HepG2 (cell line): ENCODE measurements at regions not wholly inside any gene's neighbourhood (a gene's known extent, or its start where the extent isn't known, plus 50 kb on each side); places are given as distances from the start of the nearest gene placed in this dataset.
A peak's percentile ranks its signal among the peaks of the same experiment; 100 is the strongest.

Experiments
- ATAC-seq: fragments of 200-7000 bp; cut with Tn5 transposase; 3 replicates; pipeline ENCODE4 v1.9.1; 2020; ENCODE audit warnings: mild to moderate bottlenecking, moderate library complexity
- BruUV-seq: library from RNA; stranded (reverse); fragments of 400-500 nt; replicated peaks from 2 replicates; lab custom pipeline; 2021; lab: Mats Ljungman, UMichigan
- CTCF ChIA-PET: fragments of 300-600 bp; formaldehyde crosslinking; extraction: SDS; loops from one replicate; lab custom pipeline; 2021; ENCODE audit warnings: low total read pairs, inconsistent platforms, low intra/inter-chr PET ratio; lab: Yijun Ruan, JAX
- POLR2A ChIA-PET: fragments of 350-600 bp; sonication (Branson Sonifier 250); formaldehyde crosslinking; loops from one replicate; lab custom pipeline; 2020; ENCODE audit warnings: antibody characterized with exemption, inconsistent platforms; lab: Yijun Ruan, JAX
- DNase-seq: peaks from one replicate; pipeline ENCODE4 v3.0.0-alpha.2; 2015; ENCODE audit warnings: low spot score
- FAIRE-seq: peaks from 3 replicates; lab custom pipeline; 2011; peaks lifted over from hg19 to GRCh38; lab: Jason Lieb, UNC
- H2AFZ ChIP-seq: one replicate; pipeline ENCODE4 v1.6.1; 2011; ENCODE audit warnings: low read length, inconsistent platforms
- H3K27ac ChIP-seq: fragments of 300-600 bp; 3 replicates; pipeline ENCODE4 v1.8.0; 2011; ENCODE audit warnings: mixed run types, mild to moderate bottlenecking, mixed read lengths, low read length, inconsistent platforms; ENCODE audit not compliant: insufficient read depth; ENCODE audit errors: extremely low read length
- H3K27me3 ChIP-seq, 2 experiments: fragments of 200-600 bp in 1 of 2; 2 replicates in 1 of 2; 3 replicates in 1 of 2; pipeline versions ENCODE4 v1.6.0 to v1.8.0; 2011; ENCODE audit warnings: low read length in 2 of 2, mild to moderate bottlenecking in 2 of 2, moderate library complexity in 2 of 2, inconsistent platforms in 1 of 2; ENCODE audit not compliant: insufficient read depth in 2 of 2, control insufficient read depth in 1 of 2
- H3K36me3 ChIP-seq, 2 experiments: fragments of 200-600 bp in 1 of 2; replicated peaks in 1 of 2; 2 replicates in 1 of 2; 3 replicates in 1 of 2; pipeline versions ENCODE4 v1.5.1 to v1.8.0; 2011; ENCODE audit warnings: low read length in 2 of 2, inconsistent platforms in 1 of 2; ENCODE audit not compliant: insufficient read depth in 2 of 2, control insufficient read depth in 1 of 2
- H3K4me1 ChIP-seq: 2 replicates; pipeline ENCODE4 v1.5.1; 2012; ENCODE audit warnings: low read length, inconsistent platforms; ENCODE audit not compliant: insufficient read depth
- H3K4me2 ChIP-seq: 2 replicates; pipeline ENCODE4 v1.6.0; 2011; ENCODE audit warnings: low read depth, low read length, inconsistent platforms
- H3K4me3 ChIP-seq, 3 experiments: fragments of 200-600 bp in 1 of 3; sonication (generic), shearing (Covaris generic) in 1 of 3; replicated peaks in 1 of 3; 2 replicates each; pipeline ENCODE4 v1.5.1; 2011 to 2016; ENCODE audit warnings: low read length in 3 of 3, inconsistent platforms in 2 of 3, low read depth in 2 of 3, mild to moderate bottlenecking in 2 of 3, control low read depth in 1 of 3, mixed read lengths in 1 of 3; ENCODE audit not compliant: insufficient read depth in 1 of 3
- H3K79me2 ChIP-seq: one replicate; pipeline ENCODE4 v1.6.1; 2011; ENCODE audit warnings: low read length, inconsistent platforms; ENCODE audit not compliant: insufficient read depth
- H3K9ac ChIP-seq: 2 replicates; pipeline ENCODE4 v1.6.0; 2011; ENCODE audit warnings: mild to moderate bottlenecking, low read depth, low read length, inconsistent platforms; ENCODE audit not compliant: insufficient read depth
- H3K9me3 ChIP-seq: 2 replicates; pipeline ENCODE4 v1.5.1; 2012; ENCODE audit warnings: mild to moderate bottlenecking, low read length
- H4K20me1 ChIP-seq: 2 replicates; pipeline ENCODE4 v1.6.0; 2011; ENCODE audit warnings: inconsistent platforms, mild to moderate bottlenecking, low read length, moderate library complexity; ENCODE audit not compliant: insufficient read depth
- KLF6 ChIP-seq: IDR thresholded peaks from 2 replicates; pipeline ENCODE4 v1.8.0; 2016; ENCODE audit warnings: missing biosample characterization, missing genetic modification reagents
- NFE2 ChIP-seq: sonication (generic); formaldehyde crosslinking; IDR thresholded peaks from 2 replicates; pipeline ENCODE4 v1.4.0; 2020; ENCODE audit warnings: missing genetic modification reagents
- NFRKB ChIP-seq: fragments of 450-650 bp; IDR thresholded peaks from 2 replicates; pipeline ENCODE4 v1.6.1; 2017
- POLR2A ChIP-seq, 2 experiments: IDR thresholded peaks; 2 replicates each; pipeline ENCODE4 v1.6.1; 2011; ENCODE audit warnings: low read depth in 2 of 2, low read length in 2 of 2, mild to moderate bottlenecking in 1 of 2, moderate library complexity in 1 of 2; ENCODE audit not compliant: insufficient read depth in 1 of 2
- TBP ChIP-seq: sonication (generic); formaldehyde crosslinking; IDR thresholded peaks from 2 replicates; pipeline ENCODE4 v1.5.0; 2020; ENCODE audit warnings: missing genetic modification reagents
- WGBS: methylation state at CpG from one replicate; pipeline ENCODE4 v1.1.6; 2017; ENCODE audit warnings: low lambda C conversion rate; 5-methylcytosine and 5-hydroxymethylcytosine counted together
- in situ Hi-C: cut with HindIII; loops from 2 replicates; pipeline ENCODE4 v1.10.0; 2017; ENCODE audit warnings: low pct_unique_long_range_greater_than_20kb; ENCODE audit not compliant: extremely low pct_ligation_motif_present
- intact Hi-C: fragments of 100-400 bp; cut with micrococcal nuclease; formaldehyde crosslinking; loops from one replicate; pipeline ENCODE4 v1.10.0; 2022; ENCODE audit not compliant: unreplicated experiment
- TF ChIP-seq, protein P1 (sequence below): sonication (generic); formaldehyde crosslinking; IDR thresholded peaks from 2 replicates; pipeline ENCODE4 v1.8.0; 2022; ENCODE audit warnings: missing genetic modification reagents, mild to moderate bottlenecking, moderate library complexity, borderline replicate concordance
- TF ChIP-seq, protein P2 (sequence below): sonication (generic); formaldehyde crosslinking; IDR thresholded peaks from 2 replicates; pipeline ENCODE4 v1.4.0; 2020; ENCODE audit warnings: missing genetic modification reagents
- TF ChIP-seq, protein P3 (sequence below): sonication (generic); formaldehyde crosslinking; IDR thresholded peaks from 2 replicates; pipeline ENCODE4 v1.5.1; 2020; ENCODE audit warnings: mild to moderate bottlenecking, missing genetic modification reagents, borderline replicate concordance

DNA sequence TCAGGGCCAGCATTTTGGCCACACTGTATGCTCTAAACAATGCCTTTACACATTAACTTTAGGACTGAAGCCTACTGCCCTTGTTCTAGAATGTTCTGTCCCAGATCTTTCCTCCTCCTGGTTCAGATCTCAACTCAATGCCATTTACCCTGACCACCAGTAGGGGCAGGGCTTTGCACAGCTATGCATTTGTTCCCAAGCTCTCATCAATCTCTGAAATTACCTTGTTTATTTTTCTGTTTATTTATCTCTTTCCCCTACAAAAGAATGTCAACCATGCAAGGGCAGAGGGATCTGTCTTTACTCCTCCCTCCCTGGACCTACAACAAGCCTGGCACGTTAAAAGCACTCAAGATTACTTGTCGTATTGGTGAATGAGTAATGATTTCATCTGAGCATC is 612.9 kb downstream of the BNC2 start:
- FAIRE-seq (no peak), ATAC-seq (peak; percentile 57; the same call in 2 of the 3 replicates)

DNA sequence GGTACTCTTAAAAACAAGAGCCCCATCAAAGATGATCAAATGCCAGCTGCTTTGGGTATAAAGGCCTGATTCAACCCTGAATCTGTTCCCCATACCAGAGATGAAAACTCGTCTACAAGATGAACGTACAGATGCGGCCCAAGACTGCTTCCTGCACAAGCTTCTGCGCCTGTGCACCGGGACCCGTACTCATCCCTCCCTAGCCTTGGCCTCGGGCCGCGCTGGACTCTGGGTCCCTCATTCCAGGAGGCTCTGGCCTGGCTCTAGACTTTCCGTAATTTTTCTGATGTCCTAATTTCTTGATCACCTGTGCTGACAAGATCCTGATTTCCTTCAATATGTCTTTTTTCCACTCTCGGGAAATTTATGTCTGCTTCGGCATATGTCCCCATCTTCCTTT is 612.3 kb downstream of the BNC2 start:
- ATAC-seq: no peak
- 85% methylated on average over 4 of the region's 12 CpGs for WGBS
- Histone ChIP-seq H2AFZ (no peak overlapping the region), H3K9ac (no peak overlapping the region), H3K79me2 (no peaks in the 10 kb centered on the region), H3K4me1 (no peaks in the 10 kb centered on the region), H4K20me1 (no peaks in the 10 kb centered on the region), H3K4me3 (no peak overlapping the region), H3K27ac (no peak overlapping the region), H3K9me3 (no peaks in the 10 kb centered on the region; the same call in 1 of the 2 replicates), H3K27me3 (no peaks in the 10 kb centered on the region), H3K4me2 (no peak overlapping the region), H3K36me3 (no peaks in the 10 kb centered on the region)
- in situ Hi-C loops (no loop called here), intact Hi-C loops (no loop called here)
- CTCF ChIA-PET: no interaction called here
- no peak for DNase-seq
- FAIRE-seq: no peak
- POLR2A ChIA-PET: no interaction called here
- no peak for TF ChIP-seq TBP (CRISPR knock-in tag)
- BruUV-seq: no TSS peak

More for the DNA sequence above, 612.9 kb downstream of the BNC2 start:
- H3K4me1 ChIP-seq: no peaks in the 10 kb centered on the region
- no peak overlapping the region for H3K4me2 ChIP-seq
- H3K9ac ChIP-seq: no peak overlapping the region
- CTCF ChIA-PET: no interaction called here
- no peak for TF ChIP-seq POLR2A (IDR thresholded peaks at IDR 0.05; ENCODE audit: insufficient read depth in 1 of 2, low read depth in 2 of 2, low read length in 2 of 2)
- TF ChIP-seq NFRKB: no peak
- TF ChIP-seq, all 625 proteins: peak for 0
- Histone ChIP-seq H3K36me3 (no peaks in the 10 kb centered on the region), H3K27ac (no peak overlapping the region), H3K9me3 (no peaks in the 10 kb centered on the region; the same call in 1 of the 2 replicates), H3K27me3 (no peaks in the 10 kb centered on the region), H2AFZ (no peak overlapping the region), H3K79me2 (no peaks in the 10 kb centered on the region), H4K20me1 (no peaks in the 10 kb centered on the region), H3K4me3 (no peak overlapping the region)
- no TSS peak for BruUV-seq
- intact Hi-C loops (no loop called here), in situ Hi-C loops (no loop called here)
- DNase-seq: no peak
- 47% methylated on average over 2 of the region's 2 CpGs for WGBS
- POLR2A ChIA-PET: no interaction called here

DNA sequence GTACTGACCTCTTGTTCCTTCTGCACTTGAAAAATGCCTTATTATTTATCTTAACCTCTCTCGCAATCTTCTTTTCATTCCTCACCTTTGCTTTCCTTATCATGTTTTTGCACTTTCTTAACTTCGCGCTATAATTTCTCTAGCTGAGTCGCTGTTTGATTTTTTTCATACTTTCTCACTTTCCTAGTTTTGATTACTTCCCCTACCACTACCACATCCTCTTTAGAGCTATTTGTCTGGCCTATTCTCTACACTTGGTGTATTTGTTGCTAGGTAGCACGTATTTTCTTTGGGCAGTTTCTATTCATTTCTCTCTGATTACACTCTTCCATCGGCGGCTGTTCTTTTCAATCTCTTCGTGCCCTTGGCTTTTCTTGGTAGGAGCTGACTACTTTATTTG is 611.8 kb downstream of the BNC2 start:
- Histone ChIP-seq H3K27ac (no peak overlapping the region), H3K4me3 (no peak overlapping the region), H3K4me2 (no peak overlapping the region), H3K27me3 (no peaks in the 10 kb centered on the region), H2AFZ (no peak overlapping the region), H3K36me3 (no peaks in the 10 kb centered on the region), H3K4me1 (no peaks in the 10 kb centered on the region), H3K9me3 (no peaks in the 10 kb centered on the region; the same call in 1 of the 2 replicates), H3K79me2 (no peaks in the 10 kb centered on the region), H4K20me1 (no peaks in the 10 kb centered on the region), H3K9ac (no peak overlapping the region)
- FAIRE-seq (no peak), ATAC-seq (no peak), DNase-seq (no peak)
- no TSS peak for BruUV-seq
- WGBS: 56% methylated on average over 8 of the region's 8 CpGs
- CTCF ChIA-PET: no interaction called here
- in situ Hi-C loops (no loop called here), intact Hi-C loops (no loop called here)
- POLR2A ChIA-PET: no interaction called here
- TF ChIP-seq KLF6 (CRISPR knock-in tag): no peak
- no peak for TF ChIP-seq NFE2 (CRISPR knock-in tag)
- TF ChIP-seq, protein P1, sequence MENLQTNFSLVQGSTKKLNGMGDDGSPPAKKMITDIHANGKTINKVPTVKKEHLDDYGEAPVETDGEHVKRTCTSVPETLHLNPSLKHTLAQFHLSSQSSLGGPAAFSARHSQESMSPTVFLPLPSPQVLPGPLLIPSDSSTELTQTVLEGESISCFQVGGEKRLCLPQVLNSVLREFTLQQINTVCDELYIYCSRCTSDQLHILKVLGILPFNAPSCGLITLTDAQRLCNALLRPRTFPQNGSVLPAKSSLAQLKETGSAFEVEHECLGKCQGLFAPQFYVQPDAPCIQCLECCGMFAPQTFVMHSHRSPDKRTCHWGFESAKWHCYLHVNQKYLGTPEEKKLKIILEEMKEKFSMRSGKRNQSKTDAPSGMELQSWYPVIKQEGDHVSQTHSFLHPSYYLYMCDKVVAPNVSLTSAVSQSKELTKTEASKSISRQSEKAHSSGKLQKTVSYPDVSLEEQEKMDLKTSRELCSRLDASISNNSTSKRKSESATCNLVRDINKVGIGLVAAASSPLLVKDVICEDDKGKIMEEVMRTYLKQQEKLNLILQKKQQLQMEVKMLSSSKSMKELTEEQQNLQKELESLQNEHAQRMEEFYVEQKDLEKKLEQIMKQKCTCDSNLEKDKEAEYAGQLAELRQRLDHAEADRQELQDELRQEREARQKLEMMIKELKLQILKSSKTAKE: no peak
- TF ChIP-seq, protein P2, sequence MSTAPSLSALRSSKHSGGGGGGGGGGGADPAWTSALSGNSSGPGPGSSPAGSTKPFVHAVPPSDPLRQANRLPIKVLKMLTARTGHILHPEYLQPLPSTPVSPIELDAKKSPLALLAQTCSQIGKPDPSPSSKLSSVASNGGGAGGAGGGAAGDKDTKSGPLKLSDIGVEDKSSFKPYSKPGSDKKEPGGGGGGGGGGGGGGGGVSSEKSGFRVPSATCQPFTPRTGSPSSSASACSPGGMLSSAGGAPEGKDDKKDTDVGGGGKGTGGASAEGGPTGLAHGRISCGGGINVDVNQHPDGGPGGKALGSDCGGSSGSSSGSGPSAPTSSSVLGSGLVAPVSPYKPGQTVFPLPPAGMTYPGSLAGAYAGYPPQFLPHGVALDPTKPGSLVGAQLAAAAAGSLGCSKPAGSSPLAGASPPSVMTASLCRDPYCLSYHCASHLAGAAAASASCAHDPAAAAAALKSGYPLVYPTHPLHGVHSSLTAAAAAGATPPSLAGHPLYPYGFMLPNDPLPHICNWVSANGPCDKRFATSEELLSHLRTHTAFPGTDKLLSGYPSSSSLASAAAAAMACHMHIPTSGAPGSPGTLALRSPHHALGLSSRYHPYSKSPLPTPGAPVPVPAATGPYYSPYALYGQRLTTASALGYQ: no peak
- TF ChIP-seq, protein P3, sequence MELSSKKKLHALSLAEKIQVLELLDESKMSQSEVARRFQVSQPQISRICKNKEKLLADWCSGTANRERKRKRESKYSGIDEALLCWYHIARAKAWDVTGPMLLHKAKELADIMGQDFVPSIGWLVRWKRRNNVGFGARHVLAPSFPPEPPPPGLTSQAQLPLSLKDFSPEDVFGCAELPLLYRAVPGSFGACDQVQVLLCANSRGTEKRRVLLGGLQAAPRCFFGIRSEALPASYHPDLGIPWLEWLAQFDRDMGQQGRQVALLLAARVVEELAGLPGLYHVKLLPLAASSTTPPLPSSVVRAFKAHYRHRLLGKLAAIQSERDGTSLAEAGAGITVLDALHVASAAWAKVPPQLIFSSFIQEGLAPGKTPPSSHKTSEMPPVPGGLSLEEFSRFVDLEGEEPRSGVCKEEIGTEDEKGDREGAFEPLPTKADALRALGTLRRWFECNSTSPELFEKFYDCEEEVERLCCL (CRISPR knock-in tag): no peak
